Gastroesophageal sphincter (tissue), 4 donors: ENCODE measurements at regions not wholly inside any gene's neighbourhood (a gene's known extent, or its start where the extent isn't known, plus 50 kb on each side); places are given as distances from the start of the nearest gene placed in this dataset.

ENCODE experiments used
- ATAC-seq: fragments of 150-250 bp; one replicate; pipeline ENCODE4 v1.9.1; 2016; ENCODE audit warnings: mild to moderate bottlenecking, moderate library complexity
- H3K27ac ChIP-seq, 4 donors: fragments of 200-600 bp; sonication (generic) in 3 of 4; 1 replicate in 3 of 4; 2 replicates in 1 of 4; pipeline ENCODE4 v1.5.1; 2016 to 2019
- H3K27me3 ChIP-seq: fragments of 200-600 bp; sonication (generic); one replicate; pipeline ENCODE4 v1.5.1; 2019
- H3K36me3 ChIP-seq, 2 donors: fragments of 200-600 bp; sonication (generic); one replicate each; pipeline ENCODE4 v1.5.1; 2019; ENCODE audit warnings: control low read depth in 1 of 2
- H3K4me1 ChIP-seq, 3 donors: fragments of 200-600 bp; sonication (generic); 1 replicate in 2 of 3; 2 replicates in 1 of 3; pipeline ENCODE4 v1.5.1; 2016 to 2019; ENCODE audit warnings: control low read depth in 2 of 3
- H3K4me3 ChIP-seq, 2 donors: fragments of 200-600 bp; sonication (generic); one replicate each; pipeline ENCODE4 v1.5.1; 2019; ENCODE audit warnings: mild to moderate bottlenecking in 1 of 2, moderate library complexity in 1 of 2
- H3K9me3 ChIP-seq, 3 donors: fragments of 200-600 bp; sonication (generic); one replicate each; pipeline ENCODE4 v1.5.1; 2017 to 2019; ENCODE audit warnings: control low read depth in 2 of 3
- CTCF ChIP-seq, 4 experiments: fragments of 200-600 bp in 2 of 4; fragments of 450-650 bp in 2 of 4; sonication (generic) in 1 of 4; IDR thresholded peaks; one replicate each; pipeline ENCODE4 v1.5.1; 2017 to 2019; ENCODE audit warnings: antibody characterized with exemption in 4 of 4, mild to moderate bottlenecking in 2 of 4, moderate library complexity in 2 of 4
- EP300 ChIP-seq: sonication (generic); formaldehyde crosslinking; IDR thresholded peaks from one replicate; pipeline ENCODE4 v1.6.1; 2017; ENCODE audit warnings: antibody characterized with exemption, mild to moderate bottlenecking
- POLR2A ChIP-seq, 2 donors: fragments of 450-650 bp; IDR thresholded peaks; one replicate each; pipeline ENCODE4 v1.6.1; 2017; ENCODE audit warnings: antibody characterized with exemption in 2 of 2, mild to moderate bottlenecking in 2 of 2, moderate library complexity in 1 of 2
- POLR2AphosphoS5 ChIP-seq: sonication (generic); formaldehyde crosslinking; IDR thresholded peaks from one replicate; pipeline ENCODE4 v1.6.1; 2017; ENCODE audit warnings: antibody characterized with exemption
- WGBS, 2 donors: methylation state at CpG; one replicate each; pipeline ENCODE4 v1.1.5; 2018; ENCODE audit warnings: low coverage in 1 of 2; 5-methylcytosine and 5-hydroxymethylcytosine counted together

- H3K27me3 ChIP-seq, result no peaks in the 10 kb centered on the region
- no peaks in the 10 kb centered on the region for H3K36me3 ChIP-seq
- WGBS, 2 donors, result 75 to 96% methylated on average over 4 to 5 of the region's 5 CpGs
- H3K4me1 ChIP-seq, result peaks cover 0 to 45% (median 27%) of the 10 kb centered on the region in 3 donors
- H3K27ac ChIP-seq, result peak overlapping the region in 1 of 4 donors; percentile 43
- no peak for ATAC-seq
- no peak overlapping the region for H3K4me3 ChIP-seq
- no peaks in the 10 kb centered on the region for H3K9me3 ChIP-seq
- no peak for TF ChIP-seq POLR2A (IDR thresholded peaks at IDR 0.05)
- no peak for TF ChIP-seq POLR2AphosphoS5
- TF ChIP-seq EP300, result no peak
- TF ChIP-seq CTCF (IDR thresholded peaks at IDR 0.05), result no peak
Measured at GRCh38 chr11:45092404-45092785, 54.0 kb upstream of the PRDM11 start.

GRCh38 chr11:45092901-45093760 lies 53.3 kb upstream of the PRDM11 start:
- WGBS, 2 donors, result 53 to 91% methylated on average over 6 to 7 of the region's 15 CpGs
- H3K9me3 ChIP-seq, result no peaks in the 10 kb centered on the region
- no peak for TF ChIP-seq CTCF (IDR thresholded peaks at IDR 0.05)
- no peak for TF ChIP-seq POLR2AphosphoS5
- no peak for TF ChIP-seq EP300
- no peak for TF ChIP-seq POLR2A (IDR thresholded peaks at IDR 0.05)
- H3K27ac ChIP-seq, result no peak overlapping the region
- H3K4me1 ChIP-seq, result peaks cover 0 to 45% (median 24%) of the 10 kb centered on the region in 3 donors
- ATAC-seq, result no peak
- H3K4me3 ChIP-seq, result no peak overlapping the region
- no peaks in the 10 kb centered on the region for H3K36me3 ChIP-seq
- no peaks in the 10 kb centered on the region for H3K27me3 ChIP-seq

- TF ChIP-seq POLR2AphosphoS5 (no peak), CTCF (IDR thresholded peaks at IDR 0.05) (no peak), POLR2A (IDR thresholded peaks at IDR 0.05) (no peak), EP300 (no peak)
- no peaks in the 10 kb centered on the region for H3K9me3 ChIP-seq
- peaks cover 0 to 40% (median 17%) of the 10 kb centered on the region in 3 donors for H3K4me1 ChIP-seq
- no peak overlapping the region for H3K4me3 ChIP-seq
- peaks cover 7% of the 10 kb centered on the region for H3K27me3 ChIP-seq
- no peak overlapping the region for H3K27ac ChIP-seq
- ATAC-seq, result no peak
- H3K36me3 ChIP-seq, result no peaks in the 10 kb centered on the region
- WGBS, 2 donors, result 100% methylated on average over 1 of the region's 8 CpGs; no CpG with 5 or more reads in 1 of the 2 donors
Measured at GRCh38 chr11:45093761-45094455, 52.5 kb upstream of the PRDM11 start.

- ATAC-seq, result no peak
- Histone ChIP-seq H3K27me3 (peaks cover 10% of the 10 kb centered on the region), H3K27ac (no peak overlapping the region), H3K4me1 (peaks cover 0 to 28% (median 11%) of the 10 kb centered on the region in 3 donors), H3K9me3 (no peaks in the 10 kb centered on the region), H3K36me3 (no peaks in the 10 kb centered on the region), H3K4me3 (no peak overlapping the region)
- TF ChIP-seq CTCF (IDR thresholded peaks at IDR 0.05) (no peak), POLR2AphosphoS5 (no peak), EP300 (no peak), POLR2A (IDR thresholded peaks at IDR 0.05) (no peak)
- 66 to 89% methylated on average over 3 to 9 of the region's 10 CpGs for WGBS, 2 donors
Measured at GRCh38 chr11:45094958-45095690, 51.3 kb upstream of the PRDM11 start.
